T-cell (primary cell): ENCODE measurements at regions not wholly inside any gene's neighbourhood (a gene's known extent, or its start where the extent isn't known, plus 50 kb on each side); places are given as distances from the start of the nearest gene placed in this dataset.
"Not testable (repeated sequence)": the region's sequence is repeated elsewhere in the genome, so short reads cannot be mapped to it uniquely, and the experiment has no call there.

Source experiments
- ATAC-seq, 4 experiments: fragments of 200-7000 bp in 3 of 4; fragments of 150-1000 bp in 1 of 4; cut with Tn5 transposase; replicated peaks in 1 of 4; 1 replicate in 3 of 4; 2 replicates in 1 of 4; pipeline ENCODE4 v1.10.0; 2021; ENCODE audit warnings: moderate library complexity in 3 of 4, mild to moderate bottlenecking in 2 of 4, moderate number of reproducible peaks in 1 of 4
- CTCF ChIA-PET, 2 donors: fragments of 300-600 bp; sonication (Branson Sonifier 250); formaldehyde crosslinking; loops; one replicate each; lab custom pipeline; 2022; ENCODE audit warnings: antibody characterized with exemption in 2 of 2; lab: Charles Lee
- POLR2A ChIA-PET, 2 donors: fragments of 300-600 bp; sonication (Branson Sonifier 250); formaldehyde crosslinking; loops; one replicate each; lab custom pipeline; 2022; ENCODE audit warnings: antibody characterized with exemption in 2 of 2; lab: Charles Lee
- DNase-seq, 35 experiments: peaks; one replicate each; pipeline versions ENCODE4 v3.0.0 to v3.0.0-alpha.2; 2013 to 2023
- H3K27ac ChIP-seq: one replicate; pipeline ENCODE4 v1.5.1; 2013; ENCODE audit warnings: low read length
- H3K27me3 ChIP-seq, 2 experiments: replicated peaks in 1 of 2; 1 replicate in 1 of 2; 2 replicates in 1 of 2; pipeline versions ENCODE4 v1.6.1 to v1.7.0; 2013; ENCODE audit warnings: low read length in 1 of 2, mixed read lengths in 1 of 2; ENCODE audit not compliant: control insufficient read depth in 2 of 2, insufficient read depth in 2 of 2; ENCODE audit errors: extremely low read depth in 1 of 2
- H3K36me3 ChIP-seq, 2 donors: 1 replicate in 1 of 2; 2 replicates in 1 of 2; pipeline versions ENCODE4 v1.6.1 to v1.7.0; 2013; ENCODE audit warnings: low read length in 1 of 2; ENCODE audit not compliant: control insufficient read depth in 2 of 2, insufficient read depth in 1 of 2; ENCODE audit errors: extremely low read depth in 1 of 2
- H3K4me1 ChIP-seq, 2 experiments: 1 replicate in 1 of 2; 2 replicates in 1 of 2; pipeline versions ENCODE4 v1.6.1 to v1.7.0; 2013; ENCODE audit warnings: low read length in 2 of 2, mixed read lengths in 1 of 2; ENCODE audit not compliant: insufficient read depth in 2 of 2, control insufficient read depth in 1 of 2; ENCODE audit errors: extremely low read depth in 1 of 2
- H3K4me3 ChIP-seq, 2 donors: 1 replicate in 1 of 2; 2 replicates in 1 of 2; pipeline versions ENCODE4 v1.5.1 to v1.7.0; 2013; ENCODE audit warnings: mild to moderate bottlenecking in 2 of 2, low read length in 1 of 2, moderate library complexity in 1 of 2; ENCODE audit not compliant: control insufficient read depth in 1 of 2; ENCODE audit errors: extremely low read depth in 1 of 2
- H3K9me3 ChIP-seq: 2 replicates; pipeline ENCODE4 v1.7.0; 2013
- H3K27ac Mint-ChIP-seq, 2 donors: one replicate each; pipeline ENCODE4 v1.8.0; 2020 to 2021; ENCODE audit warnings: mild to moderate bottlenecking in 2 of 2, mixed read lengths in 2 of 2
- H3K27me3 Mint-ChIP-seq, 2 donors: one replicate each; pipeline ENCODE4 v1.8.0; 2021 to 2022; ENCODE audit warnings: mixed read lengths in 2 of 2
- H3K36me3 Mint-ChIP-seq: one replicate; pipeline ENCODE4 v1.8.0; 2021; ENCODE audit warnings: mixed read lengths
- H3K4me1 Mint-ChIP-seq, 3 donors: one replicate each; pipeline ENCODE4 v1.8.0; 2020 to 2022; ENCODE audit warnings: mixed read lengths in 3 of 3, mild to moderate bottlenecking in 1 of 3
- H3K4me3 Mint-ChIP-seq, 3 donors: one replicate each; pipeline ENCODE4 v1.8.0; 2020 to 2022; ENCODE audit warnings: mild to moderate bottlenecking in 3 of 3, mixed read lengths in 3 of 3, moderate library complexity in 3 of 3
- H3K9me3 Mint-ChIP-seq, 3 donors: one replicate each; pipeline ENCODE4 v1.8.0; 2020 to 2022; ENCODE audit warnings: mixed read lengths in 3 of 3
- WGBS: methylation state at CpG from one replicate; pipeline ENCODE4 v1.1.5; 2013; ENCODE audit warnings: missing lambda C conversion rate; ENCODE audit not compliant: insufficient coverage; 5-methylcytosine and 5-hydroxymethylcytosine counted together

GRCh38 chr21:9883571-9884282, 637.7 kb upstream of the TPTE start:
- DNase-seq, H3K4me1 ChIP-seq, H3K27me3 Mint-ChIP-seq, H3K4me3 ChIP-seq, H3K4me1 Mint-ChIP-seq, H3K27ac ChIP-seq, H3K4me3 Mint-ChIP-seq, H3K27me3 ChIP-seq, H3K36me3 Mint-ChIP-seq, H3K9me3 ChIP-seq, H3K36me3 ChIP-seq, POLR2A ChIA-PET, CTCF ChIA-PET, H3K27ac Mint-ChIP-seq, ATAC-seq: not testable (repeated sequence)
- peaks cover 10 to 22% (median 22%) of the 10 kb centered on the region in 3 donors for H3K9me3 Mint-ChIP-seq
- WGBS: 57% methylated on average over 2 of the region's 2 CpGs

GRCh38 chr21:9888500-9888899, 632.9 kb upstream of the TPTE start:
- ATAC-seq: not testable (repeated sequence)
- WGBS: 100% methylated on average over 2 of the region's 6 CpGs

GRCh38 chr21:9903579-9903978, 617.8 kb upstream of the TPTE start:
- H3K27ac Mint-ChIP-seq, H3K27ac ChIP-seq, H3K4me3 Mint-ChIP-seq, POLR2A ChIA-PET, H3K4me1 ChIP-seq, H3K4me1 Mint-ChIP-seq, H3K4me3 ChIP-seq, H3K9me3 ChIP-seq, H3K27me3 Mint-ChIP-seq, DNase-seq, ATAC-seq, H3K36me3 ChIP-seq, CTCF ChIA-PET, H3K27me3 ChIP-seq, H3K36me3 Mint-ChIP-seq: not testable (repeated sequence)
- peaks cover 11 to 23% (median 15%) of the 10 kb centered on the region in 3 donors for H3K9me3 Mint-ChIP-seq
- WGBS: 65% methylated on average over 2 of the region's 3 CpGs

More at GRCh38 chr21:9888500-9888899, 632.9 kb upstream of the TPTE start:
- H3K9me3 ChIP-seq, H3K36me3 Mint-ChIP-seq, H3K27ac ChIP-seq, DNase-seq, CTCF ChIA-PET, H3K27me3 Mint-ChIP-seq, H3K4me3 Mint-ChIP-seq, H3K4me1 Mint-ChIP-seq, H3K27me3 ChIP-seq, H3K27ac Mint-ChIP-seq, H3K4me3 ChIP-seq, H3K36me3 ChIP-seq, POLR2A ChIA-PET, H3K4me1 ChIP-seq: not testable (repeated sequence)
- H3K9me3 Mint-ChIP-seq: peaks cover 10 to 21% (median 19%) of the 10 kb centered on the region in 3 donors

GRCh38 chr21:9914135-9914534, 607.2 kb upstream of the TPTE start:
- not testable (repeated sequence) for H3K27me3 Mint-ChIP-seq, H3K36me3 Mint-ChIP-seq
- peaks cover 16 to 33% (median 18%) of the 10 kb centered on the region in 3 donors for H3K9me3 Mint-ChIP-seq

GRCh38 chr21:9919446-9919845, 601.9 kb upstream of the TPTE start:
- CTCF ChIA-PET, H3K27me3 ChIP-seq, H3K27ac Mint-ChIP-seq, POLR2A ChIA-PET, H3K36me3 ChIP-seq, H3K27me3 Mint-ChIP-seq, H3K27ac ChIP-seq, ATAC-seq, DNase-seq, H3K4me3 ChIP-seq, H3K4me1 Mint-ChIP-seq, H3K36me3 Mint-ChIP-seq, H3K4me1 ChIP-seq, H3K4me3 Mint-ChIP-seq, H3K9me3 ChIP-seq: not testable (repeated sequence)
- no CpG with 5 or more reads among the region's 1 CpG for WGBS
- H3K9me3 Mint-ChIP-seq: peaks cover 3 to 17% (median 10%) of the 10 kb centered on the region in 3 donors

More at GRCh38 chr21:9914135-9914534, 607.2 kb upstream of the TPTE start:
- WGBS: 29% methylated on average over 1 of the region's 5 CpGs
- H3K27me3 ChIP-seq, DNase-seq, H3K4me3 Mint-ChIP-seq, H3K27ac Mint-ChIP-seq, CTCF ChIA-PET, H3K4me1 Mint-ChIP-seq, ATAC-seq, H3K4me3 ChIP-seq, H3K36me3 ChIP-seq, H3K27ac ChIP-seq, H3K4me1 ChIP-seq, H3K9me3 ChIP-seq, POLR2A ChIA-PET: not testable (repeated sequence)

GRCh38 chr21:9943639-9944038, 577.7 kb upstream of the TPTE start:
- WGBS: 72% methylated on average over 7 of the region's 7 CpGs
- H3K36me3 Mint-ChIP-seq, DNase-seq, H3K4me3 ChIP-seq, CTCF ChIA-PET, H3K27me3 ChIP-seq, POLR2A ChIA-PET, H3K4me1 Mint-ChIP-seq, H3K36me3 ChIP-seq, H3K27ac ChIP-seq, H3K4me1 ChIP-seq, ATAC-seq, H3K27ac Mint-ChIP-seq, H3K4me3 Mint-ChIP-seq, H3K27me3 Mint-ChIP-seq, H3K9me3 ChIP-seq: not testable (repeated sequence)
- H3K9me3 Mint-ChIP-seq: peaks cover 33 to 54% (median 44%) of the 10 kb centered on the region in 3 donors

- no CpG with 5 or more reads among the region's 1 CpG for WGBS
- not testable (repeated sequence) for ATAC-seq
- peaks cover 40 to 67% (median 53%) of the 10 kb centered on the region in 3 donors for H3K9me3 Mint-ChIP-seq
These were observed 575.3 kb upstream of the TPTE start for GRCh38 chr21:9946057-9946456.

More at GRCh38 chr21:9946057-9946456, 575.3 kb upstream of the TPTE start:
- POLR2A ChIA-PET, H3K36me3 ChIP-seq, H3K4me1 ChIP-seq, H3K4me3 ChIP-seq, H3K4me1 Mint-ChIP-seq, H3K36me3 Mint-ChIP-seq, H3K27me3 ChIP-seq, H3K27ac Mint-ChIP-seq, H3K4me3 Mint-ChIP-seq, H3K27ac ChIP-seq, CTCF ChIA-PET, DNase-seq, H3K9me3 ChIP-seq, H3K27me3 Mint-ChIP-seq: not testable (repeated sequence)
